Suprapubic skin (tissue), 3 donors: ENCODE measurements at regions not wholly inside any gene's neighbourhood (a gene's known extent, or its start where the extent isn't known, plus 50 kb on each side); places are given as distances from the start of the nearest gene placed in this dataset.

Experiments used
- CTCF ChIP-seq, 2 donors: fragments of 200-600 bp in 1 of 2; fragments of 450-650 bp in 1 of 2; sonication (generic) in 1 of 2; IDR thresholded peaks; one replicate each; pipeline ENCODE4 v1.5.1; 2016 to 2019; ENCODE audit warnings: antibody characterized with exemption in 2 of 2, mild to moderate bottlenecking in 1 of 2, moderate library complexity in 1 of 2
- POLR2A ChIP-seq, 2 donors: fragments of 450-650 bp; IDR thresholded peaks; one replicate each; pipeline ENCODE4 v1.6.1; 2017; ENCODE audit warnings: antibody characterized with exemption in 2 of 2, mild to moderate bottlenecking in 2 of 2, moderate library complexity in 2 of 2

- no peak for TF ChIP-seq CTCF (IDR thresholded peaks at IDR 0.05)
- no peak for TF ChIP-seq POLR2A (IDR thresholded peaks at IDR 0.05)
These were observed 303.5 kb upstream of the MDGA2 start for GRCh38 chr14:47978871-47979270.
